ENCODE measurements at regions not wholly inside any gene's neighbourhood (a gene's known extent, or its start where the extent isn't known, plus 50 kb on each side); places are given as distances from the start of the nearest gene placed in this dataset.

- TF ChIP-seq SUZ12 (IDR thresholded peaks at IDR 0.05; ENCODE audit: extremely low read depth, insufficient read depth, insufficient read length) (no peak), YY1 (IDR thresholded peaks at IDR 0.05; ENCODE audit: insufficient read depth, insufficient read length) (no peak)
Observed at GRCh38 chr9:106058460-106058859, 364.1 kb downstream of the TMEM38B start.
